Epithelial cell of proximal tubule (primary cell): ENCODE measurements at regions not wholly inside any gene's neighbourhood (a gene's known extent, or its start where the extent isn't known, plus 50 kb on each side); places are given as distances from the start of the nearest gene placed in this dataset.

Source experiments
- DNase-seq: peaks from one replicate; pipeline ENCODE4 v3.0.0-alpha.2; 2011; ENCODE audit warnings: low read depth
- H3K4me3 ChIP-seq: 2 replicates; pipeline ENCODE4 v1.5.1; 2011; ENCODE audit warnings: low read depth, mild to moderate bottlenecking, low read length
- TF ChIP-seq, protein P1 (sequence below): conservative IDR thresholded peaks from 2 replicates; pipeline ENCODE4 v1.5.1; 2012; ENCODE audit warnings: low read depth, mild to moderate bottlenecking, low read length

GRCh38 chr12:15033029-15033428, 60.2 kb downstream of the PDE6H start:
- no peak overlapping the region for H3K4me3 ChIP-seq
- no peak for DNase-seq
- TF ChIP-seq, protein P1, sequence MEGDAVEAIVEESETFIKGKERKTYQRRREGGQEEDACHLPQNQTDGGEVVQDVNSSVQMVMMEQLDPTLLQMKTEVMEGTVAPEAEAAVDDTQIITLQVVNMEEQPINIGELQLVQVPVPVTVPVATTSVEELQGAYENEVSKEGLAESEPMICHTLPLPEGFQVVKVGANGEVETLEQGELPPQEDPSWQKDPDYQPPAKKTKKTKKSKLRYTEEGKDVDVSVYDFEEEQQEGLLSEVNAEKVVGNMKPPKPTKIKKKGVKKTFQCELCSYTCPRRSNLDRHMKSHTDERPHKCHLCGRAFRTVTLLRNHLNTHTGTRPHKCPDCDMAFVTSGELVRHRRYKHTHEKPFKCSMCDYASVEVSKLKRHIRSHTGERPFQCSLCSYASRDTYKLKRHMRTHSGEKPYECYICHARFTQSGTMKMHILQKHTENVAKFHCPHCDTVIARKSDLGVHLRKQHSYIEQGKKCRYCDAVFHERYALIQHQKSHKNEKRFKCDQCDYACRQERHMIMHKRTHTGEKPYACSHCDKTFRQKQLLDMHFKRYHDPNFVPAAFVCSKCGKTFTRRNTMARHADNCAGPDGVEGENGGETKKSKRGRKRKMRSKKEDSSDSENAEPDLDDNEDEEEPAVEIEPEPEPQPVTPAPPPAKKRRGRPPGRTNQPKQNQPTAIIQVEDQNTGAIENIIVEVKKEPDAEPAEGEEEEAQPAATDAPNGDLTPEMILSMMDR: no peak

- no peak for DNase-seq
- TF ChIP-seq, protein P1: no peak
- no peak overlapping the region for H3K4me3 ChIP-seq
Measured at GRCh38 chr12:15033641-15034040, 60.8 kb downstream of the PDE6H start.

GRCh38 chr12:15035185-15035584, 62.3 kb downstream of the PDE6H start:
- H3K4me3 ChIP-seq: no peak overlapping the region

DNA sequence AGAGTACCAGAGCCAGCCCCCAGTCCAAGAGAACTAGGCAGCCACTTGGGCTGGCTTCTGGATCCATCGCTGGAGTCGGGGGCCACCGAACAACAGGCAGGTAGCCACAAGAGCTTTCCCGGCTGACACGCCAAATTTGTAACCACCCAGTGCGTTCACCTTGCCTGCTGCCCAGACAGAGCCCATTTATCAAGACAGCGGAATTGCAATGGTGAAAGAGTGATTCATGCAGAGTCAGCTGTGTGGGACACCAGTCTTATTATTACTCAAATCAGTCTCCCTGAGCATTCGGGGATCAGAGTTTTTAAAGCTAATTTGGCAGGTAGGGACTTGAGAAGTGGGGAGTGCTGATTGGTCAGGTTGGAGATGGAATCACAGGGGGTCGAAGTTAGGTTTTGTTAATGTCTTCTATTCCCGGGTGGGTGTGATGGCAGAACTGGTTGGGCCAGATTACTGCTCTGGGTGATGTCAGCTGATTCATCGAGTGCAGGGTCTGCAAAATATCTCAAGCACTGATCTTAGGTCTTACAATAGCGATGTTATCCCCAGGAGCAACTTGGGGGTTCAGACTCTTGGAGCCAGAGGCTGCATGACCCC, 64.3 kb downstream of the PDE6H start:
- TF ChIP-seq, protein P1: no peak
- no peak overlapping the region for H3K4me3 ChIP-seq
- no peak for DNase-seq

More at GRCh38 chr12:15035185-15035584, 62.3 kb downstream of the PDE6H start:
- DNase-seq: no peak
- TF ChIP-seq, protein P1: no peak

GRCh38 chr12:15038137-15038536, 65.3 kb downstream of the PDE6H start:
- no peak overlapping the region for H3K4me3 ChIP-seq
- TF ChIP-seq, protein P1: no peak
- DNase-seq: no peak

- no peak for DNase-seq
- TF ChIP-seq, protein P1: no peak
- H3K4me3 ChIP-seq: no peak overlapping the region
Measured at GRCh38 chr12:15044471-15044870, 71.6 kb downstream of the PDE6H start.

DNA sequence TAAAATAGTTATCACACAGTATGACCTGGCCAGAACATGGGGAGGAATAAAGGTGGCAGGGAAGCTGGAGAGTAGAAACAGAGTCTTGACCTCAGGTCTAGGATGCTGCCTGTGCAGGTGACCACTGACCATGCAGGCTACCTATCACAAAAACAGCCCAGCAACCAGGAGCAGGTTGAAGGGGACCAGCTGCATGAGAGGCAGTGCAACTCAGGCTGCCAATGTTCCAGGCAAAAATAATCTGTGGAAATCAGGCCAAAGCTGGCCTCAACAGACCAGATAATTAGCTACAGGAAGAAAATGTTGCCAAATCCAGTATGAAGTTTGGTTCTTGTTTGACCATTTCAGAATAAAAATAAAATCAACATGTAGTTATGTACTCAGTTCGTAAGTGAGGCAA, 72.6 kb downstream of the PDE6H start:
- no peak for DNase-seq
- TF ChIP-seq, protein P1: no peak
- no peak overlapping the region for H3K4me3 ChIP-seq
